Smooth muscle cell (in vitro differentiated cells): ENCODE measurements at regions not wholly inside any gene's neighbourhood (a gene's known extent, or its start where the extent isn't known, plus 50 kb on each side); places are given as distances from the start of the nearest gene placed in this dataset.

Source experiments
- DNase-seq: peaks from one replicate; lab custom pipeline; 2025; ENCODE audit not compliant: unreplicated experiment; lab: John Stamatoyannopoulos, UW
- H2AFZ ChIP-seq: fragments of 200-600 bp; sonication (generic); 2 replicates; pipeline ENCODE4 v1.6.0; 2016; ENCODE audit warnings: antibody characterized with exemption, low read depth, mild to moderate bottlenecking
- H3F3A ChIP-seq: fragments of 200-600 bp; sonication (generic); 2 replicates; pipeline ENCODE4 v1.6.0; 2017; ENCODE audit warnings: antibody characterized with exemption, low read depth
- H3K27ac ChIP-seq: fragments of 200-600 bp; sonication (generic); 2 replicates; pipeline ENCODE4 v1.5.1; 2016; ENCODE audit warnings: low read depth, mild to moderate bottlenecking
- H3K27me3 ChIP-seq: fragments of 200-600 bp; sonication (generic); 2 replicates; pipeline ENCODE4 v1.6.1; 2016; ENCODE audit warnings: low read depth, mild to moderate bottlenecking
- H3K36me3 ChIP-seq: fragments of 200-600 bp; sonication (generic); 2 replicates; pipeline ENCODE4 v1.5.1; 2016; ENCODE audit warnings: low read depth
- H3K4me1 ChIP-seq: fragments of 200-600 bp; sonication (generic); 2 replicates; pipeline ENCODE4 v1.5.1; 2016; ENCODE audit warnings: low read depth
- H3K4me2 ChIP-seq: fragments of 200-600 bp; sonication (generic); 2 replicates; pipeline ENCODE4 v1.6.0; 2016; ENCODE audit warnings: mild to moderate bottlenecking
- H3K4me3 ChIP-seq: fragments of 200-600 bp; sonication (generic); 2 replicates; pipeline ENCODE4 v1.5.1; 2016; ENCODE audit warnings: mild to moderate bottlenecking
- H3K79me2 ChIP-seq: fragments of 200-600 bp; sonication (generic); 2 replicates; pipeline ENCODE4 v1.6.0; 2016; ENCODE audit warnings: low read depth, mild to moderate bottlenecking
- H3K9ac ChIP-seq: fragments of 200-600 bp; sonication (generic); 2 replicates; pipeline ENCODE4 v1.6.0; 2016; ENCODE audit warnings: low read depth
- H3K9me3 ChIP-seq: fragments of 200-600 bp; sonication (generic); replicated peaks from 2 replicates; pipeline ENCODE4 v1.5.1; 2016; ENCODE audit warnings: low read depth
- H4K20me1 ChIP-seq: fragments of 200-600 bp; sonication (generic); 2 replicates; pipeline ENCODE4 v1.6.0; 2016; ENCODE audit warnings: low read depth
- WGBS: methylation state at CpG from one replicate; pipeline ENCODE4 v1.1.7; 2016; ENCODE audit warnings: low lambda C conversion rate; 5-methylcytosine and 5-hydroxymethylcytosine counted together
- TF ChIP-seq, protein P1 (sequence below): fragments of 200-600 bp; sonication (generic); IDR thresholded peaks from 2 replicates; pipeline ENCODE4 v1.5.1; 2017; ENCODE audit warnings: borderline replicate concordance, mild to moderate bottlenecking, antibody characterized with exemption; ENCODE audit not compliant: insufficient read depth, poor library complexity, severe bottlenecking

DNA sequence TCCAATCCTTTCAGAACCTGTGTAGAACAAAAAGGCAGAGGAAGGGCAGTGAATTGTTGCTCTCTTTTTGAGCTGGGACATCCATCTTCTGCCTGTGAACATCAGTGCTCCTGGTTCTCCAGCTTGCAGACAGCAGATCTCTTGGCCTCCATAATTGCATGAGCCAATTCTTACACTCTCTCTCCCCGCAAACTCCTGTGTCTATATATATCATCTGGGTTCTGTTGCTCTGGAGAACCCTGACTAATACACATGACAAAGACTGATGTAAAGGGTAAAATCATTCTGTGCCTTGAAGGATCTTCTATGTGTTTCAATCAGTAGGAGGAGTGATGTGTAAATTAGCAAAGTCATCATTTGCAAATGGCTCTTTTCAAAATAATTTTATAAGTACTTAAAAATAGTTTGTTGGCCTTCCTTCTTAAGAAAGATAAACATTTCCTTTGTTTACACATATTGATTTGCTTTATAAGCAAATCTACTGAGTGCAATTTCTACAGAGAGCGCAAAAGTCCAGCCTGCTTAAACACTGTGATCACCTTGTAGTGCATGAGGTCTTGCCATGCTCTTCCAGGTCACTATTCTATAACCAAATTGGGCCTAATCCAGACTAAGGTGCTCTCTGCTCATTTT is 154.9 kb upstream of the ANKRD28 start:
- Histone ChIP-seq H2AFZ (no peak overlapping the region), H3K79me2 (no peaks in the 10 kb centered on the region), H3K27ac (no peak overlapping the region), H3K4me1 (no peaks in the 10 kb centered on the region), H3K27me3 (no peaks in the 10 kb centered on the region), H3K9ac (no peak overlapping the region), H4K20me1 (no peaks in the 10 kb centered on the region), H3K4me3 (no peak overlapping the region), H3K4me2 (no peak overlapping the region), H3F3A (no peaks in the 10 kb centered on the region), H3K36me3 (no peaks in the 10 kb centered on the region), H3K9me3 (no peaks in the 10 kb centered on the region)
- no peak for DNase-seq
- 93% methylated on average over 2 of the region's 2 CpGs for WGBS
- TF ChIP-seq, protein P1, sequence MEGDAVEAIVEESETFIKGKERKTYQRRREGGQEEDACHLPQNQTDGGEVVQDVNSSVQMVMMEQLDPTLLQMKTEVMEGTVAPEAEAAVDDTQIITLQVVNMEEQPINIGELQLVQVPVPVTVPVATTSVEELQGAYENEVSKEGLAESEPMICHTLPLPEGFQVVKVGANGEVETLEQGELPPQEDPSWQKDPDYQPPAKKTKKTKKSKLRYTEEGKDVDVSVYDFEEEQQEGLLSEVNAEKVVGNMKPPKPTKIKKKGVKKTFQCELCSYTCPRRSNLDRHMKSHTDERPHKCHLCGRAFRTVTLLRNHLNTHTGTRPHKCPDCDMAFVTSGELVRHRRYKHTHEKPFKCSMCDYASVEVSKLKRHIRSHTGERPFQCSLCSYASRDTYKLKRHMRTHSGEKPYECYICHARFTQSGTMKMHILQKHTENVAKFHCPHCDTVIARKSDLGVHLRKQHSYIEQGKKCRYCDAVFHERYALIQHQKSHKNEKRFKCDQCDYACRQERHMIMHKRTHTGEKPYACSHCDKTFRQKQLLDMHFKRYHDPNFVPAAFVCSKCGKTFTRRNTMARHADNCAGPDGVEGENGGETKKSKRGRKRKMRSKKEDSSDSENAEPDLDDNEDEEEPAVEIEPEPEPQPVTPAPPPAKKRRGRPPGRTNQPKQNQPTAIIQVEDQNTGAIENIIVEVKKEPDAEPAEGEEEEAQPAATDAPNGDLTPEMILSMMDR: no peak

DNA sequence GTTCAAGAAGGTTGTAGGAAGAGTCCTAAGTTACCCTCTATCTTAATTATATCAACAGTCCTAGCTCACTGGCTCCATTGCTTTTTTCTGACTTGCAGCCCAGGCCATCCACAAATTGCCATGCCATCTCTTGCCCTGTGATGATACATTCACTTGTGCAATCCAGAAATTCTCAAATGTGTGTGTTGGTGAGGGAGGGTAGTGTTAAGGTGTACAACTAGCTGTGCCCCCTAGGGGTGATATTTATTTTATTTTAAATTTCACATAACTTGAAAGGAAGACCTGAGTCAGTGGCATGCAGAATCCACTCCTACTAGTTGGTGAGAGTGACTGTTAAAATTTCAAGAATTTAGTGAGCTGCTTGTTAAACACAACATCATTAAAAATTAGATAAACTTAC is 156.1 kb upstream of the ANKRD28 start:
- Histone ChIP-seq H3K36me3 (no peaks in the 10 kb centered on the region), H3K27me3 (no peaks in the 10 kb centered on the region), H2AFZ (no peak overlapping the region), H4K20me1 (no peaks in the 10 kb centered on the region), H3F3A (no peaks in the 10 kb centered on the region), H3K79me2 (no peaks in the 10 kb centered on the region), H3K4me1 (no peaks in the 10 kb centered on the region), H3K27ac (no peak overlapping the region), H3K9me3 (no peaks in the 10 kb centered on the region), H3K4me2 (no peak overlapping the region), H3K9ac (no peak overlapping the region), H3K4me3 (no peak overlapping the region)
- TF ChIP-seq, protein P1: no peak
- DNase-seq: no peak

DNA sequence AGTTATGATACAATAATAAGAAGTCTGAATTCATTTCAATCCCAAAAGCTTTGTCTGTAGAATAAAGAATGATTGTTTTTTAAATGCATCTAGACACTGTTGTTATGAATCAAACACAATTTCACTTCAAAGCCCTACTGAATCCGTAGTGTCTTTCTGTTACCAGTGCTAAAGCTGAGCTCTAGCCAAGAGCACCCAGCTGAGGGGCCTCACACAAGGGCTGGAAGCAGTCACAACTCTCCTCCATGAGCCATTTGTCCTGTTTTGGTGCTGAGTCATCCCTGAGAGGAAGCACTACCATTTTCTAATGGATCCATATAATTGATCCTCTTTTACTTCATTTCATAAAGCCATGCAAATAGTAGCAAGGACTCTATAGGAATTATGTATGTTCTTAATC is 158.2 kb upstream of the ANKRD28 start:
- no peak overlapping the region for H3K4me2 ChIP-seq
- H4K20me1 ChIP-seq: no peaks in the 10 kb centered on the region
- H3K79me2 ChIP-seq: no peaks in the 10 kb centered on the region
- no peak overlapping the region for H2AFZ ChIP-seq
- no peak overlapping the region for H3K9ac ChIP-seq
- no peak overlapping the region for H3K27ac ChIP-seq
- DNase-seq: no peak
- H3K4me1 ChIP-seq: no peaks in the 10 kb centered on the region
- H3K4me3 ChIP-seq: no peak overlapping the region
- no peaks in the 10 kb centered on the region for H3K27me3 ChIP-seq
- TF ChIP-seq, protein P1: no peak
- WGBS: 63% methylated on average over 1 of the region's 1 CpG
- H3F3A ChIP-seq: no peaks in the 10 kb centered on the region
- no peaks in the 10 kb centered on the region for H3K9me3 ChIP-seq
- H3K36me3 ChIP-seq: no peaks in the 10 kb centered on the region

DNA sequence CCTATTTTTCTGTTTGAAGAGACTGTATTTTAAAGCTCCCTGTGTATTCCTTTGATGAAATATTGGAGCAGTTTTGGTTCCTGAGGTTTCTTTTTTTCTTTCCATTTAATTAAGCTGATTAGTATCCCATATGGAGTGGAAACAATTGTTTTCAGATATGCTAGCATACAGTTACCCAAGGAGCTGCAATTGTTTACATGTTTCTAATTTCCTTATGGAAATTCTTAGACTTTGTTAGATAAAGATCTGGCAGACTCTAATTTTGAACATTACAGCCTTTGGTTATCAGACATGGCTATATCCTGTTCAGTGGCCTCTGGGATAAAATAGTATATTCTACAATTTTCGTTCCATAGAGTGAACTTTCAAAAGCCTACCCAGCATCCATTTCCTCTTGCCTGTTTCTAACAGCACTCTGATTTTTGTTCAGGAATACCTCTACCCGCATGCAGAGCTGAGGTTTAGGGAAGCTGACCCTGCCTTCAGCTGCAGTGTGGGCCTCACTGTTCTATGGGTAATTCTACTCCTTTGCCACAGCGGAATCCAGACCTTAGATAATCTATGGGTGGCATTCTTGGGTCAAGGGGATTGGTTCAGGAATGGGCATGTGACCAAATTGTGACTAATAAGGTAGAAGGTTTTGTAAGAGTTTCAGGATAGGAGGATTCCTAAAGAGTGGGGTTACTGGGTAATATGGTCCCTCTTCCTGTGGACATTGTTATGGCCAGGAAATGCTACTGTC is 161.1 kb upstream of the ANKRD28 start:
- no peaks in the 10 kb centered on the region for H3F3A ChIP-seq
- no peak for DNase-seq
- H3K4me1 ChIP-seq: no peaks in the 10 kb centered on the region
- no peak overlapping the region for H2AFZ ChIP-seq
- no peaks in the 10 kb centered on the region for H3K36me3 ChIP-seq
- H3K9me3 ChIP-seq: no peaks in the 10 kb centered on the region
- H3K9ac ChIP-seq: no peak overlapping the region
- no peak overlapping the region for H3K27ac ChIP-seq
- no peaks in the 10 kb centered on the region for H3K27me3 ChIP-seq
- no peaks in the 10 kb centered on the region for H3K79me2 ChIP-seq
- H3K4me3 ChIP-seq: no peak overlapping the region
- no peak overlapping the region for H3K4me2 ChIP-seq
- H4K20me1 ChIP-seq: no peaks in the 10 kb centered on the region
- TF ChIP-seq, protein P1: no peak
- WGBS: 82% methylated on average over 3 of the region's 3 CpGs
